Chondrocyte (in vitro differentiated cells): ENCODE measurements at regions not wholly inside any gene's neighbourhood (a gene's known extent, or its start where the extent isn't known, plus 50 kb on each side); places are given as distances from the start of the nearest gene placed in this dataset.

Experiments used
- DNase-seq: peaks from one replicate; pipeline ENCODE4 v3.0.0; 2021; ENCODE audit warnings: mixed read lengths, low spot score
- H3K27ac Mint-ChIP-seq: one replicate; pipeline ENCODE4 v1.8.0; 2021; ENCODE audit warnings: mild to moderate bottlenecking, moderate library complexity, mixed read lengths; ENCODE audit not compliant: unreplicated experiment
- H3K27me3 Mint-ChIP-seq: 2 replicates; pipeline ENCODE4 v1.8.0; 2021; ENCODE audit warnings: low read depth, mixed read lengths
- H3K36me3 Mint-ChIP-seq: 2 replicates; pipeline ENCODE4 v1.8.0; 2021; ENCODE audit warnings: low read depth, mixed read lengths
- H3K4me1 Mint-ChIP-seq: 2 replicates; pipeline ENCODE4 v1.8.0; 2021; ENCODE audit warnings: low read depth, mild to moderate bottlenecking, mixed read lengths
- H3K4me3 Mint-ChIP-seq: one replicate; pipeline ENCODE4 v1.8.0; 2021; ENCODE audit warnings: mild to moderate bottlenecking, moderate library complexity, mixed read lengths; ENCODE audit not compliant: unreplicated experiment
- H3K9me3 Mint-ChIP-seq: 2 replicates; pipeline ENCODE4 v1.8.0; 2021; ENCODE audit warnings: low read depth, mixed read lengths
- TF ChIP-seq, protein P1 (sequence below): fragments of 200-600 bp; sonication (generic); IDR thresholded peaks from 2 replicates; pipeline ENCODE4 v1.5.0; 2021; ENCODE audit warnings: antibody characterized with exemption, mild to moderate bottlenecking, moderate library complexity

- DNase-seq: no peak
- Mint-ChIP-seq H3K4me1 (no peaks in the 10 kb centered on the region), H3K9me3 (no peaks in the 10 kb centered on the region), H3K27me3 (peaks cover 14% of the 10 kb centered on the region), H3K27ac (no peak overlapping the region), H3K36me3 (no peaks in the 10 kb centered on the region), H3K4me3 (no peak overlapping the region)
- TF ChIP-seq, protein P1, sequence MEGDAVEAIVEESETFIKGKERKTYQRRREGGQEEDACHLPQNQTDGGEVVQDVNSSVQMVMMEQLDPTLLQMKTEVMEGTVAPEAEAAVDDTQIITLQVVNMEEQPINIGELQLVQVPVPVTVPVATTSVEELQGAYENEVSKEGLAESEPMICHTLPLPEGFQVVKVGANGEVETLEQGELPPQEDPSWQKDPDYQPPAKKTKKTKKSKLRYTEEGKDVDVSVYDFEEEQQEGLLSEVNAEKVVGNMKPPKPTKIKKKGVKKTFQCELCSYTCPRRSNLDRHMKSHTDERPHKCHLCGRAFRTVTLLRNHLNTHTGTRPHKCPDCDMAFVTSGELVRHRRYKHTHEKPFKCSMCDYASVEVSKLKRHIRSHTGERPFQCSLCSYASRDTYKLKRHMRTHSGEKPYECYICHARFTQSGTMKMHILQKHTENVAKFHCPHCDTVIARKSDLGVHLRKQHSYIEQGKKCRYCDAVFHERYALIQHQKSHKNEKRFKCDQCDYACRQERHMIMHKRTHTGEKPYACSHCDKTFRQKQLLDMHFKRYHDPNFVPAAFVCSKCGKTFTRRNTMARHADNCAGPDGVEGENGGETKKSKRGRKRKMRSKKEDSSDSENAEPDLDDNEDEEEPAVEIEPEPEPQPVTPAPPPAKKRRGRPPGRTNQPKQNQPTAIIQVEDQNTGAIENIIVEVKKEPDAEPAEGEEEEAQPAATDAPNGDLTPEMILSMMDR: no peak
Measured at GRCh38 chr9:31103836-31104235, 1280.6 kb upstream of the ACO1 start.

DNA sequence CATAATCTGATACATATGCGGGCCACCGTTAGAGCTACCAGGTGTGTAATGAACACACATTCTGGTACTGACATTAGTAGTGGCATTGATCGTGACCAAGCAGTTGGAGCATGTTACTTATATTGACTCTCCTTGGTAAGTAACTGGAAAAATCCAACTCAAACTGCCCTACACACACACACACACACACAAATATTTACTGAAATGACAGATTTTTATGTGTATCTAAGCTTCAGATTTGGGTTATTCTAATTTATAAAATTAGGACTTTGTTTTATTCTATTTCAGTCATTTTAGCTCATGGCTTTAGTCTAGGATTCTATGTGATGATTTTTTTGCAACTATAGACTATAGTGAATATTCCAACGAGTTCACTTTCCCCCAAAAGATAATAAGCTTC is 1280.2 kb upstream of the ACO1 start:
- TF ChIP-seq, protein P1: no peak
- H3K4me1 Mint-ChIP-seq: no peaks in the 10 kb centered on the region
- peaks cover 14% of the 10 kb centered on the region for H3K27me3 Mint-ChIP-seq
- H3K27ac Mint-ChIP-seq: no peak overlapping the region
- DNase-seq: no peak
- H3K9me3 Mint-ChIP-seq: no peaks in the 10 kb centered on the region
- H3K36me3 Mint-ChIP-seq: no peaks in the 10 kb centered on the region
- H3K4me3 Mint-ChIP-seq: no peak overlapping the region

- no peak overlapping the region for H3K4me3 Mint-ChIP-seq
- peaks cover 21% of the 10 kb centered on the region for H3K27me3 Mint-ChIP-seq
- no peaks in the 10 kb centered on the region for H3K9me3 Mint-ChIP-seq
- TF ChIP-seq, protein P1: no peak
- H3K36me3 Mint-ChIP-seq: no peaks in the 10 kb centered on the region
- DNase-seq: no peak
- H3K27ac Mint-ChIP-seq: no peak overlapping the region
- no peaks in the 10 kb centered on the region for H3K4me1 Mint-ChIP-seq
Measured at GRCh38 chr9:31112491-31112890, 1272.0 kb upstream of the ACO1 start.

DNA sequence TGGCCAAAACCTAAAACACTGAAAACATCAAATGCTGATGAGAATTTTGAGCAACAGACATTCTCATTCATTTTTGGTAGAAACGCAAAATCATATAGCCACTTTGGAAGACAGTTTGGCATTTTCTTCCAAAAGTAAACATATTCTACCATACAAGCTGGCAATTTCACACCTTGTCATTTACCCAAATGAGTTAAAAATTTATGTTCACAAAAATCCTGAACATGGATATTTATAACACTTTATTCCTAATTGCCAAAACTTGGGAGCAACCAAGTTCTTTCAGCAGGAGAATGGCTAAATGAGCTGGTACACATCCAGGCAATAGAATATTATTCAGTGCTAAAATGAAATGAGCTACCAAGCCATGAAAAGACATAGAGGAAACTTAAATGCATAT is 1270.1 kb upstream of the ACO1 start:
- Mint-ChIP-seq H3K9me3 (no peaks in the 10 kb centered on the region), H3K4me3 (no peak overlapping the region), H3K4me1 (no peaks in the 10 kb centered on the region), H3K27ac (no peak overlapping the region), H3K27me3 (peaks cover 15% of the 10 kb centered on the region), H3K36me3 (no peaks in the 10 kb centered on the region)
- no peak for DNase-seq
- TF ChIP-seq, protein P1: no peak

DNA sequence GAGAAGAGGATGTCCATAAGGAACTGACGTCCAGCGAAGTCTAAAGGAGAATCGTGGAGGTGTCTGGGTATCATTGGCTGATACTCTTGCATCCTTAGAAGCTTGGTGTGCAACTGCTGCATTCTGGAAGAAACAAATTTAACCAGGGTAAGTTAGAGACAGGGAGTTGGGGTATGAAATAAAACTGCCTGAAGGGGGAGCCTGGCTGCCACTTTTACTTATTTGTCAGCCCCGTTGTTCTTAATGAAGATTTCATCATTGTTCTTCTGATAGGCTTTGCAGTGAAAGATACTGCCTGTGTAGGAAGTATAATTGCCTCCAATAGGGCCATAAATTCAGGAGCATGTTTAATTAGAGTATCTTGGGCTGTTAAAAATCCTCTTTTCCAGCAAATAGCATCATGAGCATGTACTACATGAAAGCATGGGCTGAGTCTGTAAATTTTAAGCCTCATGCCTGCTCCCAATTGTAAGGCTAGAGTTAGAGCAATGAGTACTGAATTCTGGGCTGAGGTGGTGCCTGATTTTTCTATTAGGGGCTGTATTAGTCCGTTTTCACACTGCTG is 1264.5 kb upstream of the ACO1 start:
- TF ChIP-seq, protein P1: peak; percentile 83
- H3K9me3 Mint-ChIP-seq: no peaks in the 10 kb centered on the region
- H3K36me3 Mint-ChIP-seq: no peaks in the 10 kb centered on the region
- peaks cover 7% of the 10 kb centered on the region for H3K27me3 Mint-ChIP-seq
- no peak overlapping the region for H3K4me3 Mint-ChIP-seq
- no peaks in the 10 kb centered on the region for H3K4me1 Mint-ChIP-seq
- DNase-seq: no peak
- no peak overlapping the region for H3K27ac Mint-ChIP-seq
